ENCODE measurements at regions not wholly inside any gene's neighbourhood (a gene's known extent, or its start where the extent isn't known, plus 50 kb on each side); places are given as distances from the start of the nearest gene placed in this dataset.
A peak's percentile ranks its signal among the peaks of the same experiment; 100 is the strongest.

DNA sequence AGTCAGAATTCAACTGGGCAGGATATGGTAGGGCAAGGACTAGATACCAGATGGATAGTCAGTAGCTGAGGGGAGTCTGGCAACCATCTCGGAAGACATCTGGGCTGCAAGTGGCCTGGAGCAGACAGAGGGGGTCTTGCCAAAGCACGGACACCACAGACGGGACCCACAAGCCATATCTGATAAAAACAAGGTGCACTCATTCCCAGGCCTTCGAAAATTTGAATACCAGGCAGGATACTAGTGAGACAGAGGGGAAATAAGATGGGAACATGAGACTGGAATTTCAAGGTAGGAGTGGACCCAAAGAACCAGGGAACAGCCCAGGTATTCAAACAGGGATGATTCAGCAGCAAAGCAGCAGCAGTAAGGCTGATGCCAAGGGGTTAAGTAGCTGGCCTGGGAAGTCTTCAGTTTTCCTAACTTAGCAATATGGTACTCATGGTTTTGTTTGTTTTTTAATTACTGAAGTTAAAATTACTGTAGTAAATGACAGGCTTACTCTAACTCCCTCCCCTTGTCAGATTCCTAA lies 144.9 kb upstream of the NCKAP5 start:
- Mint-ChIP-seq H3K9me3 (peaks cover 10% of the 10 kb centered on the region), H3K27ac (no peak overlapping the region)
- no peak for TF ChIP-seq CTCF (IDR thresholded peaks at IDR 0.05)

DNA sequence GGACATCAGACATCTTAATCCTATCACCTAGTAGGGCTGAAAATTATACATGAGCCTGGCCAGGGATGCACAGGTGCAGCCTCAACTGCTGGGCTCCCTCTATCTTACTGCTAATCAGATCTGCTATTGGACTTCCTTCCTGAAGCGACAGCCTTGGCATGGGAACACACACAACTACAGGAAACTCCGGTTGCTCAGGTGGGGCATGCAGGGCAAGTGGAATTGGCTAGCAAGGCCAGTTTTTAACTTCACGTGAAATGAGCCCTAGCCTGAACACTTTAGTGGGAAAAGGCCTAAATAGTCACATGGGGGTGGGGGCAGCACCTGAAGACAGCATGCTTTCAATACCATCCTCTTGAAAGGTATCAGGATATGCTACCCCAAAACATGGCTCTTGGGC lies 147.9 kb upstream of the NCKAP5 start:
- no peaks in the 10 kb centered on the region for H3K36me3 Mint-ChIP-seq (ENCODE audit: low read depth)
- DNase-seq = no peak
- H3K27me3 Mint-ChIP-seq (ENCODE audit: insufficient read depth) = 0 out of 2 replicates have a peak, but pooled peaks cover 2% of the 10 kb centered on the region
- no peak for TF ChIP-seq CTCF (IDR thresholded peaks at IDR 0.05)
- H3K4me1 Mint-ChIP-seq (ENCODE audit: low read depth) = peaks cover 76% of the 10 kb centered on the region
- no peaks in the 10 kb centered on the region for H3K9me3 Mint-ChIP-seq
- H3K4me3 Mint-ChIP-seq = no peak overlapping the region
- H3K27ac Mint-ChIP-seq = no peak overlapping the region

More for the DNA sequence above, 144.9 kb upstream of the NCKAP5 start:
- Mint-ChIP-seq H3K36me3 (ENCODE audit: low read depth) (peaks cover 12% of the 10 kb centered on the region), H3K27me3 (ENCODE audit: insufficient read depth) (0 out of 2 replicates have a peak, but pooled peaks cover 2% of the 10 kb centered on the region), H3K4me3 (no peak overlapping the region), H3K4me1 (ENCODE audit: low read depth) (peaks cover 52% of the 10 kb centered on the region)
- no peak for DNase-seq

GRCh38 chr2:133717497-133717896 lies 149.2 kb upstream of the NCKAP5 start:
- H3K27ac Mint-ChIP-seq = no peak overlapping the region
- no peak overlapping the region for H3K4me3 Mint-ChIP-seq
- no peaks in the 10 kb centered on the region for H3K36me3 Mint-ChIP-seq (ENCODE audit: low read depth)
- peaks cover 68% of the 10 kb centered on the region for H3K4me1 Mint-ChIP-seq (ENCODE audit: low read depth)
- no peaks in the 10 kb centered on the region for H3K27me3 Mint-ChIP-seq (ENCODE audit: insufficient read depth)
- DNase-seq = peak; percentile 71
- no peaks in the 10 kb centered on the region for H3K9me3 Mint-ChIP-seq
- no peak for TF ChIP-seq CTCF (IDR thresholded peaks at IDR 0.05)

DNA sequence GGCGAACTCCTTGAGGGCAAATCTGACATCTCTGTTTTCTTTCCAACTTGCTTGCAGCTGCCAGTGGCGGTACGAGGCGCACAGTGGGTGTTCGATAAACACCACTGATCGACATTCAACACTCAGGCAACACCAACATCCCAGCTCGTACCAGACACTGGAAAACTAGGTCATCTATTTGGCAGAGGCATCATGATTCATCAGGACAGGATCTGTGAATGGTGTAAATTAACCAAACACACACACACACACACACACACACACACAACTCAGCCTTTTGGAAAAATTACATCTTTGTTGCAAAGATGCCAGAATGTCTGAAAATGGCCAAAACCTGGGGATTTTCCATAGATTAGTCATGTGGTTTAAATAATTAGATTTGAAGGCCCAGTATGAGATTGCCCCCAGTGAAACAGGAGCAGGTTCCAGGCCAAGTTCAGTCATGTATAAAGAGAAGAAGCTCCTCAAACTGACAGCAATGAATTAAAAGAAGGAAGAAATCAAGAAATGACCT lies 150.5 kb upstream of the NCKAP5 start:
- Mint-ChIP-seq H3K4me3 (peak overlapping the region; percentile 74), H3K9me3 (no peaks in the 10 kb centered on the region), H3K36me3 (ENCODE audit: low read depth) (no peaks in the 10 kb centered on the region), H3K4me1 (ENCODE audit: low read depth) (peaks cover 55% of the 10 kb centered on the region), H3K27me3 (ENCODE audit: insufficient read depth) (no peaks in the 10 kb centered on the region), H3K27ac (peak overlapping the region; percentile 73)
- TF ChIP-seq CTCF (IDR thresholded peaks at IDR 0.05) = no peak
- peak; percentile 91 for DNase-seq

GRCh38 chr2:133720429-133720828 lies 152.2 kb upstream of the NCKAP5 start:
- DNase-seq = no peak
- Mint-ChIP-seq H3K4me3 (no peak overlapping the region), H3K27me3 (ENCODE audit: insufficient read depth) (no peaks in the 10 kb centered on the region), H3K4me1 (ENCODE audit: low read depth) (peaks cover 41% of the 10 kb centered on the region), H3K9me3 (no peaks in the 10 kb centered on the region), H3K36me3 (ENCODE audit: low read depth) (no peaks in the 10 kb centered on the region), H3K27ac (no peak overlapping the region)
- no peak for TF ChIP-seq CTCF (IDR thresholded peaks at IDR 0.05)
